ENCODE measurements at regions not wholly inside any gene's neighbourhood (a gene's known extent, or its start where the extent isn't known, plus 50 kb on each side); places are given as distances from the start of the nearest gene placed in this dataset.

GRCh38 chr13:59584761-59585670 is 578.7 kb downstream of the DIAPH3 start:
- no peak for DNase-seq (ENCODE audit: low spot score)
- TF ChIP-seq, protein P1, sequence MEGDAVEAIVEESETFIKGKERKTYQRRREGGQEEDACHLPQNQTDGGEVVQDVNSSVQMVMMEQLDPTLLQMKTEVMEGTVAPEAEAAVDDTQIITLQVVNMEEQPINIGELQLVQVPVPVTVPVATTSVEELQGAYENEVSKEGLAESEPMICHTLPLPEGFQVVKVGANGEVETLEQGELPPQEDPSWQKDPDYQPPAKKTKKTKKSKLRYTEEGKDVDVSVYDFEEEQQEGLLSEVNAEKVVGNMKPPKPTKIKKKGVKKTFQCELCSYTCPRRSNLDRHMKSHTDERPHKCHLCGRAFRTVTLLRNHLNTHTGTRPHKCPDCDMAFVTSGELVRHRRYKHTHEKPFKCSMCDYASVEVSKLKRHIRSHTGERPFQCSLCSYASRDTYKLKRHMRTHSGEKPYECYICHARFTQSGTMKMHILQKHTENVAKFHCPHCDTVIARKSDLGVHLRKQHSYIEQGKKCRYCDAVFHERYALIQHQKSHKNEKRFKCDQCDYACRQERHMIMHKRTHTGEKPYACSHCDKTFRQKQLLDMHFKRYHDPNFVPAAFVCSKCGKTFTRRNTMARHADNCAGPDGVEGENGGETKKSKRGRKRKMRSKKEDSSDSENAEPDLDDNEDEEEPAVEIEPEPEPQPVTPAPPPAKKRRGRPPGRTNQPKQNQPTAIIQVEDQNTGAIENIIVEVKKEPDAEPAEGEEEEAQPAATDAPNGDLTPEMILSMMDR (IDR thresholded peaks at IDR 0.05), result no peak
- no peak for ATAC-seq (ENCODE audit: low FRiP score)

GRCh38 chr13:59587030-59587429 is 576.7 kb downstream of the DIAPH3 start:
- TF ChIP-seq, protein P1 (IDR thresholded peaks at IDR 0.05), result no peak
- ATAC-seq (ENCODE audit: low FRiP score) (no peak), DNase-seq (ENCODE audit: low spot score) (no peak)

GRCh38 chr13:59587971-59588716 is 575.6 kb downstream of the DIAPH3 start:
- no peak for DNase-seq (ENCODE audit: low spot score)
- TF ChIP-seq, protein P1 (IDR thresholded peaks at IDR 0.05), result no peak
- no peak for ATAC-seq (ENCODE audit: low FRiP score)

DNA sequence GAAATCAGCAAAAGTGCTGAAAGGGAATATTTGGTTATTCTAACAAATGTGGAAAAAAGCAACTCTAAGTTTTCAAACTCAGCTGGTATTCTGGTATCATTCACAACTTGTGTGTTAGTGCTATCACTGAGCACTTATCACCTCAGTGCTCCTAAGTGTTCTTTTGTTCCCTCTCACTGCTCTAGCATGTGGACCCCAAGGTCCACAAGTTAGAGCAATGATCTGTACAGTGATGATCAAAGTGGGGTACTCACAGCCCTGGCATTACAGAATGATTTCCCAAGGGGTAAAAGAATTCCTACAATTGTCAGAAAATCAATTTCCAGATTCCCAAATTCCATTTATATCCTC is 575.0 kb downstream of the DIAPH3 start:
- no peak for ATAC-seq (ENCODE audit: low FRiP score)
- DNase-seq (ENCODE audit: low spot score), result no peak
- TF ChIP-seq, protein P1 (IDR thresholded peaks at IDR 0.05), result no peak

DNA sequence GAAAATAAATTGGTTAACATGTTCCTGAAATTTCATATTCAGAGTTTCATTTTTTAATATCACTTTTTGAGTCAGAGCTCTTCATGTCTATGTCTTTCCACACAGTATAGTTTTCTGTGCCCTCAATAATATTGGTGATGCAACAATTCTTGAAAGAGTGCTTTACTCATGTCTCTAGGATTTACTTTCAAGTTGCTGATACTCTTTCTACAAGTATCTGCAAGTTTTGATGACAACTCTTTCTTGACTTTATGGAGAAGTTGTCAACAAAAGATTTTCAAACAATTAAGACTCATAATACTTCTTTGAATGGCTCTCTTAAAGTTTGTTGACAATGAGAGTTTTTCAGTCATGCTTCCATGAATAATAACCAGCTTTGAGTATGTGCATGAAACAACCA is 561.7 kb downstream of the DIAPH3 start:
- ATAC-seq (ENCODE audit: low FRiP score) (no peak), DNase-seq (ENCODE audit: low spot score) (no peak)
- TF ChIP-seq, protein P1 (IDR thresholded peaks at IDR 0.05), result no peak

DNA sequence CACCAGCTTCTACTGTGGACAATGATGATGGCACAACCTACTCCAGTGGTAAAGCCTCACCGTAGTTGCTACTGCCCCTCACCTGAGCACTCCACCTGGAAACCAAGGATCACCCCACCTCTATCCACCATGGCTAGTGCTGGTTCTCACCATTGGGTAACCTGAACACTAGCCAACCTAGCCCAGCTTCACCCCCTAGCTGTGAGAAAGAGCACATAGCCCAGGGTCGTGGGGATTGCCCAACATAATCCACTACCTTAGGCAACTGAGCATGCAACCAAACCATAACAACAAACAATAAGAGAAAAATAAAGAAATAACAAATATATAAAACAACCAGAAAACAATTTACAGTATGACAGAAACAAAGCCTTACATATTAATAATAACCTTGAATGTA is 560.1 kb downstream of the DIAPH3 start:
- DNase-seq (ENCODE audit: low spot score), result no peak
- no peak for ATAC-seq (ENCODE audit: low FRiP score)
- TF ChIP-seq, protein P1 (IDR thresholded peaks at IDR 0.05), result no peak
